ENCODE measurements at regions not wholly inside any gene's neighbourhood (a gene's known extent, or its start where the extent isn't known, plus 50 kb on each side); places are given as distances from the start of the nearest gene placed in this dataset.

GRCh38 chrX:120768254-120768653, 107.4 kb downstream of the CT47B1 start:
- TF ChIP-seq, protein P1, sequence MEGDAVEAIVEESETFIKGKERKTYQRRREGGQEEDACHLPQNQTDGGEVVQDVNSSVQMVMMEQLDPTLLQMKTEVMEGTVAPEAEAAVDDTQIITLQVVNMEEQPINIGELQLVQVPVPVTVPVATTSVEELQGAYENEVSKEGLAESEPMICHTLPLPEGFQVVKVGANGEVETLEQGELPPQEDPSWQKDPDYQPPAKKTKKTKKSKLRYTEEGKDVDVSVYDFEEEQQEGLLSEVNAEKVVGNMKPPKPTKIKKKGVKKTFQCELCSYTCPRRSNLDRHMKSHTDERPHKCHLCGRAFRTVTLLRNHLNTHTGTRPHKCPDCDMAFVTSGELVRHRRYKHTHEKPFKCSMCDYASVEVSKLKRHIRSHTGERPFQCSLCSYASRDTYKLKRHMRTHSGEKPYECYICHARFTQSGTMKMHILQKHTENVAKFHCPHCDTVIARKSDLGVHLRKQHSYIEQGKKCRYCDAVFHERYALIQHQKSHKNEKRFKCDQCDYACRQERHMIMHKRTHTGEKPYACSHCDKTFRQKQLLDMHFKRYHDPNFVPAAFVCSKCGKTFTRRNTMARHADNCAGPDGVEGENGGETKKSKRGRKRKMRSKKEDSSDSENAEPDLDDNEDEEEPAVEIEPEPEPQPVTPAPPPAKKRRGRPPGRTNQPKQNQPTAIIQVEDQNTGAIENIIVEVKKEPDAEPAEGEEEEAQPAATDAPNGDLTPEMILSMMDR (IDR thresholded peaks at IDR 0.05), result no peak
- TF ChIP-seq EP300 (IDR thresholded peaks at IDR 0.05; ENCODE audit: low read depth) (no peak), POLR2AphosphoS5 (IDR thresholded peaks at IDR 0.05) (no peak), POLR2A (IDR thresholded peaks at IDR 0.05) (no peak)
